WTC11 (cell line): ENCODE measurements at regions not wholly inside any gene's neighbourhood (a gene's known extent, or its start where the extent isn't known, plus 50 kb on each side); places are given as distances from the start of the nearest gene placed in this dataset.

Experiments used
- ATAC-seq: fragments of 200-7000 bp; cut with Tn5 transposase; 2 replicates; pipeline ENCODE4 v1.10.0; 2021; ENCODE audit warnings: mild to moderate bottlenecking, moderate library complexity
- CTCF ChIA-PET: fragments of 300-600 bp; sonication (Branson Sonifier 250); formaldehyde crosslinking; loops from one replicate; lab custom pipeline; 2021; ENCODE audit warnings: antibody characterized with exemption; lab: Charles Lee
- POLR2A ChIA-PET: fragments of 350-600 bp; sonication (Branson Sonifier 250); formaldehyde crosslinking; loops from one replicate; lab custom pipeline; 2021; ENCODE audit warnings: antibody characterized with exemption; lab: Charles Lee
- DNase-seq: peaks from one replicate; pipeline ENCODE4 v3.0.0; 2021; ENCODE audit warnings: low spot score
- H3K27ac Mint-ChIP-seq: 2 replicates; pipeline ENCODE4 v1.8.0; 2021; ENCODE audit warnings: mixed read lengths
- H3K27me3 Mint-ChIP-seq: 2 replicates; pipeline ENCODE4 v1.8.0; 2021; ENCODE audit warnings: low read depth, mild to moderate bottlenecking, moderate library complexity, mixed read lengths
- H3K36me3 Mint-ChIP-seq: 2 replicates; pipeline ENCODE4 v1.8.0; 2021; ENCODE audit warnings: mixed read lengths
- H3K4me1 Mint-ChIP-seq: 2 replicates; pipeline ENCODE4 v1.8.0; 2022; ENCODE audit warnings: mixed read lengths
- H3K4me3 Mint-ChIP-seq: 2 replicates; pipeline ENCODE4 v1.8.0; 2021; ENCODE audit warnings: mild to moderate bottlenecking, moderate library complexity, mixed read lengths
- H3K9me3 Mint-ChIP-seq: 2 replicates; pipeline ENCODE4 v1.8.0; 2021; ENCODE audit warnings: mixed read lengths
- CBFB ChIP-seq: sonication (generic); formaldehyde crosslinking; IDR thresholded peaks from 2 replicates; pipeline ENCODE4 v1.8.1; 2022; ENCODE audit warnings: mild to moderate bottlenecking, low read depth, missing genetic modification reagents
- CREM ChIP-seq: sonication (generic); formaldehyde crosslinking; IDR thresholded peaks from 2 replicates; pipeline ENCODE4 v1.8.1; 2022; ENCODE audit warnings: mild to moderate bottlenecking, missing genetic modification reagents, moderate library complexity
- EMX1 ChIP-seq: fragments of 250-450 bp; sonication (Bioruptor Pico); IDR thresholded peaks from 2 replicates; pipeline ENCODE4 v1.8.0; 2021; ENCODE audit warnings: mild to moderate bottlenecking
- ESRRA ChIP-seq: sonication (generic); formaldehyde crosslinking; IDR thresholded peaks from 2 replicates; pipeline ENCODE4 v1.8.1; 2022; ENCODE audit warnings: mild to moderate bottlenecking, missing genetic modification reagents, borderline replicate concordance
- ETV6 ChIP-seq: sonication (generic); formaldehyde crosslinking; IDR thresholded peaks from 2 replicates; pipeline ENCODE4 v1.8.1; 2022; ENCODE audit warnings: mild to moderate bottlenecking, missing genetic modification reagents
- FOXK1 ChIP-seq: sonication (generic); formaldehyde crosslinking; IDR thresholded peaks from 2 replicates; pipeline ENCODE4 v1.8.0; 2022; ENCODE audit warnings: mild to moderate bottlenecking, moderate library complexity, missing genetic modification reagents
- GABPB1 ChIP-seq: sonication (generic); formaldehyde crosslinking; IDR thresholded peaks from 2 replicates; pipeline ENCODE4 v1.8.1; 2023; ENCODE audit warnings: mild to moderate bottlenecking, missing genetic modification reagents
- JAZF1 ChIP-seq: fragments of 250-450 bp; sonication (Bioruptor Pico); IDR thresholded peaks from 2 replicates; pipeline ENCODE4 v1.9.0; 2021; ENCODE audit warnings: moderate library complexity, mild to moderate bottlenecking, inconsistent platforms
- KAT7 ChIP-seq: sonication (generic); formaldehyde crosslinking; IDR thresholded peaks from 2 replicates; pipeline ENCODE4 v1.8.1; 2023; ENCODE audit warnings: missing genetic modification reagents, mild to moderate bottlenecking, borderline replicate concordance
- NFE2L1 ChIP-seq: sonication (generic); formaldehyde crosslinking; IDR thresholded peaks from 2 replicates; pipeline ENCODE4 v1.8.1; 2023; ENCODE audit warnings: missing genetic modification reagents
- NFYB ChIP-seq: sonication (generic); formaldehyde crosslinking; conservative IDR thresholded peaks from 2 replicates; pipeline ENCODE4 v1.8.0; 2022; ENCODE audit warnings: low read depth, missing genetic modification reagents
- NR2C2 ChIP-seq: sonication (generic); formaldehyde crosslinking; IDR thresholded peaks from 2 replicates; pipeline ENCODE4 v1.8.0; 2022; ENCODE audit warnings: mild to moderate bottlenecking, missing genetic modification reagents
- OVOL2 ChIP-seq: fragments of 250-450 bp; sonication (Bioruptor Pico); IDR thresholded peaks from 2 replicates; pipeline ENCODE4 v1.9.0; 2021; ENCODE audit warnings: mild to moderate bottlenecking, borderline replicate concordance
- SMAD4 ChIP-seq: sonication (generic); formaldehyde crosslinking; IDR thresholded peaks from 2 replicates; pipeline ENCODE4 v1.8.0; 2022; ENCODE audit warnings: mild to moderate bottlenecking, missing genetic modification reagents
- SP1 ChIP-seq: sonication (generic); formaldehyde crosslinking; conservative IDR thresholded peaks from 2 replicates; pipeline ENCODE4 v1.8.1; 2022; ENCODE audit warnings: missing genetic modification reagents
- TEAD1 ChIP-seq: sonication (generic); formaldehyde crosslinking; IDR thresholded peaks from 2 replicates; pipeline ENCODE4 v1.8.0; 2022; ENCODE audit warnings: mild to moderate bottlenecking, missing genetic modification reagents
- ZBTB21 ChIP-seq: sonication (generic); formaldehyde crosslinking; IDR thresholded peaks from 2 replicates; pipeline ENCODE4 v1.8.1; 2023; ENCODE audit warnings: mild to moderate bottlenecking, missing genetic modification reagents, borderline replicate concordance
- ZNF219 ChIP-seq: sonication (generic); formaldehyde crosslinking; IDR thresholded peaks from 2 replicates; pipeline ENCODE4 v1.8.0; 2023; ENCODE audit warnings: missing genetic modification reagents, mild to moderate bottlenecking, borderline replicate concordance
- ZNF232 ChIP-seq: sonication (generic); formaldehyde crosslinking; IDR thresholded peaks from 2 replicates; pipeline ENCODE4 v1.8.0; 2022; ENCODE audit warnings: mild to moderate bottlenecking, missing genetic modification reagents
- ZNF396 ChIP-seq: fragments of 250-450 bp; sonication (Bioruptor Pico); IDR thresholded peaks from 2 replicates; pipeline ENCODE4 v1.8.0; 2021; ENCODE audit warnings: mild to moderate bottlenecking, moderate library complexity, borderline replicate concordance
- ZNF423 ChIP-seq: fragments of 250-450 bp; sonication (Bioruptor Pico); IDR thresholded peaks from 2 replicates; pipeline ENCODE4 v2.1.2; 2022; ENCODE audit warnings: mild to moderate bottlenecking, moderate library complexity
- TF ChIP-seq, protein P1 (sequence below): fragments of 250-450 bp; sonication (Bioruptor Pico); IDR thresholded peaks from 2 replicates; pipeline ENCODE4 v2.1.2; 2022; ENCODE audit warnings: mild to moderate bottlenecking, moderate library complexity
- TF ChIP-seq, protein P2 (sequence below): sonication (generic); formaldehyde crosslinking; IDR thresholded peaks from 2 replicates; pipeline ENCODE4 v1.8.0; 2023; ENCODE audit warnings: missing genetic modification reagents
- TF ChIP-seq, protein P3 (sequence below): sonication (generic); formaldehyde crosslinking; IDR thresholded peaks from 2 replicates; pipeline ENCODE4 v1.8.0; 2022; ENCODE audit warnings: missing genetic modification reagents
- TF ChIP-seq, protein P4 (sequence below): sonication (generic); formaldehyde crosslinking; IDR thresholded peaks from 2 replicates; pipeline ENCODE4 v1.8.1; 2022; ENCODE audit warnings: mild to moderate bottlenecking, moderate library complexity, missing genetic modification reagents
- TF ChIP-seq, protein P5 (sequence below): sonication (generic); formaldehyde crosslinking; IDR thresholded peaks from 2 replicates; pipeline ENCODE4 v1.8.1; 2023; ENCODE audit warnings: mild to moderate bottlenecking, missing genetic modification reagents, moderate library complexity

DNA sequence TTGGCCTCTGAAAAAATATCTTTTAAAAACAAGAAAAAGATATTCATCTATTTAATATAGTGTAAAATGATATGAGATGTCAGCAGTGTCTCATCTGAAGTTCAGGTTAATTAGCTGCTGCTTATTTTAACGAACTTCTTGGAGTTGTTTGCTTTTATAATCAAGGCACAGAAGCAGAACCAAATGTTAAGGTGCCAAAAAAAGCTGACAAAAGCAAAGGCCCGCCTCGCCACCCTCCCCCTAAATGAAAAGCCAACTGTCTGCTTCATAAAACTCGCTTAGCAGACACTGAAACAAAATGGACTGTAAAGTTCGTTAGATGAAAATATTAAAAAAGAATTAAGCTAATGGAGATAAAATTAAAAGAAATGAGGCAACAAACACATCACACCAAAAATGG is 562.6 kb downstream of the ZEB2 start:
- Mint-ChIP-seq H3K4me1 (peaks cover 15% of the 10 kb centered on the region), H3K9me3 (no peaks in the 10 kb centered on the region), H3K36me3 (no peaks in the 10 kb centered on the region), H3K27ac (no peak overlapping the region), H3K27me3 (no peaks in the 10 kb centered on the region; the same call in 1 of the 2 replicates), H3K4me3 (no peak overlapping the region)
- TF ChIP-seq KAT7 (CRISPR knock-in tag) (no peak), JAZF1 (no peak), CREM (no peak), ESRRA (CRISPR knock-in tag) (no peak), ZBTB21 (CRISPR knock-in tag) (no peak), CBFB (CRISPR knock-in tag) (no peak), TEAD1 (CRISPR knock-in tag) (no peak)
- TF ChIP-seq, protein P1, sequence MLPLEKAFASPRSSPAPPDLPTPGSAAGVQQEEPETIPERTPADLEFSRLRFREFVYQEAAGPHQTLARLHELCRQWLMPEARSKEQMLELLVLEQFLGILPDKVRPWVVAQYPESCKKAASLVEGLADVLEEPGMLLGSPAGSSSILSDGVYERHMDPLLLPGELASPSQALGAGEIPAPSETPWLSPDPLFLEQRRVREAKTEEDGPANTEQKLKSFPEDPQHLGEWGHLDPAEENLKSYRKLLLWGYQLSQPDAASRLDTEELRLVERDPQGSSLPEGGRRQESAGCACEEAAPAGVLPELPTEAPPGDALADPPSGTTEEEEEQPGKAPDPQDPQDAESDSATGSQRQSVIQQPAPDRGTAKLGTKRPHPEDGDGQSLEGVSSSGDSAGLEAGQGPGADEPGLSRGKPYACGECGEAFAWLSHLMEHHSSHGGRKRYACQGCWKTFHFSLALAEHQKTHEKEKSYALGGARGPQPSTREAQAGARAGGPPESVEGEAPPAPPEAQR (CRISPR knock-in tag): no peak
- ChIA-PET POLR2A (no interaction called here), CTCF (no interaction called here)
- ATAC-seq (no peak), DNase-seq (no peak)

DNA sequence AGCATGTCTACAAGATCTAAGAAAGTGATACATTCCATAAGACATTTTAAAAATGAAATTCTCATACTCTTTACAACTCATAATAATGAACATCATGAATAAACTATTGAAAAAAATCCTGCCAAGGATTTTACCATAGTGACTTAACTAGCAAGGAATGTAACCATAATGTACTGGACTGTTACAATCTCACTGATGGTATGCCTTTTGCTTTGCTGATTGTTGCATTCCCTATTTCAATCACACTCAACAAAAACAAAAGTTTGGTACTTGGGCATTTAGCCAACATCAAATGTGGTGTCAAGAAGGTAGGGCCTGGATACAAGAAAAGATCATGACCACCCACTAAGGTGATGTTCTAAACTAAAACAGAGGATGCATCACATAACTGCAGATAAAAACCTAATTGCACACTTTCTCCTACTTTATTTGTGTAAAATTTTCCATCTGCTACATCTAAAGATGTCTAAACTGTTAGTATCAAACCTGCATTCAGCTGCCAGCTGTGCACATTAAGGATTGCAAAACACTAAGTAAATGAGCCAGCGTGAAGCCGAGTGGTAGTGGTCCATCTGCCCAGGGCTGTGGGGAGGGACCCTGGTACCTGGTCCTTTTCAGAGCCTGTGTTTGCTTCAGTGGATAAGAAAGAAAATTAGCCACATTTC is 564.4 kb downstream of the ZEB2 start:
- DNase-seq (no peak), ATAC-seq (peak; percentile 28; the same call in 1 of the 2 replicates)
- Mint-ChIP-seq H3K4me1 (peaks cover 15% of the 10 kb centered on the region), H3K36me3 (no peaks in the 10 kb centered on the region), H3K27me3 (no peaks in the 10 kb centered on the region), H3K4me3 (no peak overlapping the region), H3K9me3 (no peaks in the 10 kb centered on the region), H3K27ac (no peak overlapping the region)
- CTCF ChIA-PET: no interaction called here
- POLR2A ChIA-PET: no interaction called here
- no peak for TF ChIP-seq FOXK1 (CRISPR knock-in tag)
- TF ChIP-seq ZNF396 (CRISPR knock-in tag): no peak
- no peak for TF ChIP-seq GABPB1 (CRISPR knock-in tag)
- no peak for TF ChIP-seq ZNF423 (CRISPR knock-in tag)
- TF ChIP-seq CREM: no peak
- TF ChIP-seq, protein P2, sequence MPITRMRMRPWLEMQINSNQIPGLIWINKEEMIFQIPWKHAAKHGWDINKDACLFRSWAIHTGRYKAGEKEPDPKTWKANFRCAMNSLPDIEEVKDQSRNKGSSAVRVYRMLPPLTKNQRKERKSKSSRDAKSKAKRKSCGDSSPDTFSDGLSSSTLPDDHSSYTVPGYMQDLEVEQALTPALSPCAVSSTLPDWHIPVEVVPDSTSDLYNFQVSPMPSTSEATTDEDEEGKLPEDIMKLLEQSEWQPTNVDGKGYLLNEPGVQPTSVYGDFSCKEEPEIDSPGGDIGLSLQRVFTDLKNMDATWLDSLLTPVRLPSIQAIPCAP (CRISPR knock-in tag): no peak
- TF ChIP-seq ZNF219 (CRISPR knock-in tag): no peak
- TF ChIP-seq, protein P3, sequence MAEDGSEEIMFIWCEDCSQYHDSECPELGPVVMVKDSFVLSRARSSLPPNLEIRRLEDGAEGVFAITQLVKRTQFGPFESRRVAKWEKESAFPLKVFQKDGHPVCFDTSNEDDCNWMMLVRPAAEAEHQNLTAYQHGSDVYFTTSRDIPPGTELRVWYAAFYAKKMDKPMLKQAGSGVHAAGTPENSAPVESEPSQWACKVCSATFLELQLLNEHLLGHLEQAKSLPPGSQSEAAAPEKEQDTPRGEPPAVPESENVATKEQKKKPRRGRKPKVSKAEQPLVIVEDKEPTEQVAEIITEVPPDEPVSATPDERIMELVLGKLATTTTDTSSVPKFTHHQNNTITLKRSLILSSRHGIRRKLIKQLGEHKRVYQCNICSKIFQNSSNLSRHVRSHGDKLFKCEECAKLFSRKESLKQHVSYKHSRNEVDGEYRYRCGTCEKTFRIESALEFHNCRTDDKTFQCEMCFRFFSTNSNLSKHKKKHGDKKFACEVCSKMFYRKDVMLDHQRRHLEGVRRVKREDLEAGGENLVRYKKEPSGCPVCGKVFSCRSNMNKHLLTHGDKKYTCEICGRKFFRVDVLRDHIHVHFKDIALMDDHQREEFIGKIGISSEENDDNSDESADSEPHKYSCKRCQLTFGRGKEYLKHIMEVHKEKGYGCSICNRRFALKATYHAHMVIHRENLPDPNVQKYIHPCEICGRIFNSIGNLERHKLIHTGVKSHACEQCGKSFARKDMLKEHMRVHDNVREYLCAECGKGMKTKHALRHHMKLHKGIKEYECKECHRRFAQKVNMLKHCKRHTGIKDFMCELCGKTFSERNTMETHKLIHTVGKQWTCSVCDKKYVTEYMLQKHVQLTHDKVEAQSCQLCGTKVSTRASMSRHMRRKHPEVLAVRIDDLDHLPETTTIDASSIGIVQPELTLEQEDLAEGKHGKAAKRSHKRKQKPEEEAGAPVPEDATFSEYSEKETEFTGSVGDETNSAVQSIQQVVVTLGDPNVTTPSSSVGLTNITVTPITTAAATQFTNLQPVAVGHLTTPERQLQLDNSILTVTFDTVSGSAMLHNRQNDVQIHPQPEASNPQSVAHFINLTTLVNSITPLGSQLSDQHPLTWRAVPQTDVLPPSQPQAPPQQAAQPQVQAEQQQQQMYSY: no peak
- no peak for TF ChIP-seq EMX1 (CRISPR knock-in tag)
- no peak for TF ChIP-seq ETV6 (CRISPR knock-in tag)
- TF ChIP-seq, protein P4, sequence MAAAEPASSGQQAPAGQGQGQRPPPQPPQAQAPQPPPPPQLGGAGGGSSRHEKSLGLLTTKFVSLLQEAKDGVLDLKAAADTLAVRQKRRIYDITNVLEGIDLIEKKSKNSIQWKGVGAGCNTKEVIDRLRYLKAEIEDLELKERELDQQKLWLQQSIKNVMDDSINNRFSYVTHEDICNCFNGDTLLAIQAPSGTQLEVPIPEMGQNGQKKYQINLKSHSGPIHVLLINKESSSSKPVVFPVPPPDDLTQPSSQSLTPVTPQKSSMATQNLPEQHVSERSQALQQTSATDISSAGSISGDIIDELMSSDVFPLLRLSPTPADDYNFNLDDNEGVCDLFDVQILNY (CRISPR knock-in tag): no peak
- TF ChIP-seq NFE2L1 (CRISPR knock-in tag): no peak
- no peak for TF ChIP-seq SMAD4
- TF ChIP-seq, protein P5, sequence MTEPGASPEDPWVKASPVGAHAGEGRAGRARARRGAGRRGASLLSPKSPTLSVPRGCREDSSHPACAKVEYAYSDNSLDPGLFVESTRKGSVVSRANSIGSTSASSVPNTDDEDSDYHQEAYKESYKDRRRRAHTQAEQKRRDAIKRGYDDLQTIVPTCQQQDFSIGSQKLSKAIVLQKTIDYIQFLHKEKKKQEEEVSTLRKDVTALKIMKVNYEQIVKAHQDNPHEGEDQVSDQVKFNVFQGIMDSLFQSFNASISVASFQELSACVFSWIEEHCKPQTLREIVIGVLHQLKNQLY (CRISPR knock-in tag): no peak
- no peak for TF ChIP-seq ZNF232 (CRISPR knock-in tag)
- no peak for TF ChIP-seq NR2C2 (CRISPR knock-in tag)
- TF ChIP-seq OVOL2 (CRISPR knock-in tag): no peak
- no peak for TF ChIP-seq SP1
- no peak for TF ChIP-seq NFYB (CRISPR knock-in tag)
